Adrenal gland (tissue), 5 donors: ENCODE measurements at regions not wholly inside any gene's neighbourhood (a gene's known extent, or its start where the extent isn't known, plus 50 kb on each side); places are given as distances from the start of the nearest gene placed in this dataset.

ENCODE experiments used
- CTCF ChIP-seq, 6 experiments: fragments of 450-650 bp in 4 of 6; fragments of 200-600 bp in 2 of 6; sonication (generic) in 1 of 6; IDR thresholded peaks; 1 replicate in 5 of 6; 2 replicates in 1 of 6; pipeline versions ENCODE4 v1.5.1 to v1.8.0; 2016 to 2021; ENCODE audit warnings: antibody characterized with exemption in 6 of 6, mild to moderate bottlenecking in 2 of 6, moderate library complexity in 1 of 6
- POLR2A ChIP-seq, 2 donors: fragments of 450-650 bp; IDR thresholded peaks; one replicate each; pipeline ENCODE4 v1.6.1; 2017; ENCODE audit warnings: antibody characterized with exemption in 2 of 2, mild to moderate bottlenecking in 2 of 2, moderate library complexity in 1 of 2
- donor health status: DM: no; HTN: no; CAD: no.

- TF ChIP-seq CTCF (IDR thresholded peaks at IDR 0.05) (no peak), POLR2A (IDR thresholded peaks at IDR 0.05) (no peak)
Measured at GRCh38 chr5:4313138-4313537, 717.5 kb downstream of the IRX1 start.
